H9 (cell line): ENCODE measurements at regions not wholly inside any gene's neighbourhood (a gene's known extent, or its start where the extent isn't known, plus 50 kb on each side); places are given as distances from the start of the nearest gene placed in this dataset.

Source experiments
- DNase-seq: peaks from one replicate; pipeline ENCODE4 v3.0.0-alpha.2; 2017
- H2AFZ ChIP-seq: one replicate; pipeline ENCODE4 v1.6.1; 2013; ENCODE audit warnings: mild to moderate bottlenecking, low read length, control low read depth, moderate library complexity
- H2AK5ac ChIP-seq: 2 replicates; pipeline ENCODE4 v1.6.1; 2013; ENCODE audit warnings: low read length, control low read depth, mixed read lengths; ENCODE audit not compliant: insufficient read length
- H2BK120ac ChIP-seq: one replicate; pipeline ENCODE4 v1.6.1; 2013; ENCODE audit warnings: low read depth, mild to moderate bottlenecking, low read length, control low read depth, inconsistent platforms; ENCODE audit not compliant: poor library complexity, severe bottlenecking
- H2BK12ac ChIP-seq: 2 replicates; pipeline ENCODE4 v1.6.1; 2013; ENCODE audit warnings: low read length, control low read depth, mixed read lengths, low read depth; ENCODE audit not compliant: insufficient read length
- H2BK15ac ChIP-seq: 2 replicates; pipeline ENCODE4 v1.6.1; 2013; ENCODE audit warnings: low read depth, low read length, control low read depth
- H2BK20ac ChIP-seq: one replicate; pipeline ENCODE4 v1.6.1; 2013; ENCODE audit warnings: low read depth, mild to moderate bottlenecking, low read length, control low read depth, inconsistent platforms; ENCODE audit not compliant: poor library complexity, severe bottlenecking
- H2BK5ac ChIP-seq: 2 replicates; pipeline ENCODE4 v1.6.1; 2013; ENCODE audit warnings: low read length, control low read depth, mixed read lengths; ENCODE audit not compliant: insufficient read length
- H3K14ac ChIP-seq: 2 replicates; pipeline ENCODE4 v1.6.1; 2013; ENCODE audit warnings: low read length, control low read depth; ENCODE audit not compliant: insufficient read depth
- H3K18ac ChIP-seq: 2 replicates; pipeline ENCODE4 v1.6.1; 2013; ENCODE audit warnings: low read depth, mild to moderate bottlenecking, mixed read lengths, low read length, control low read depth; ENCODE audit not compliant: insufficient read length
- H3K23ac ChIP-seq: 2 replicates; pipeline ENCODE4 v1.6.1; 2013; ENCODE audit warnings: low read length, control low read depth, mixed read lengths, low read depth; ENCODE audit not compliant: insufficient read length
- H3K23me2 ChIP-seq: 2 replicates; pipeline ENCODE4 v1.6.1; 2013; ENCODE audit warnings: low read depth, mild to moderate bottlenecking, mixed read lengths, low read length, control low read depth; ENCODE audit not compliant: insufficient read length, poor library complexity, severe bottlenecking
- H3K27ac ChIP-seq: 2 replicates; pipeline ENCODE4 v1.5.1; 2013; ENCODE audit warnings: low read length, control low read depth, mixed read lengths, low read depth; ENCODE audit not compliant: insufficient read length
- H3K27me3 ChIP-seq: 2 replicates; pipeline ENCODE4 v1.6.1; 2013; ENCODE audit warnings: low read length, control low read depth, inconsistent platforms; ENCODE audit not compliant: insufficient read depth
- H3K4ac ChIP-seq: 2 replicates; pipeline ENCODE4 v1.6.1; 2013; ENCODE audit warnings: low read depth, mild to moderate bottlenecking, control low read depth, inconsistent platforms, low read length, moderate library complexity
- H3K4me1 ChIP-seq: 2 replicates; pipeline ENCODE4 v1.6.1; 2013; ENCODE audit warnings: low read length, control low read depth, inconsistent platforms; ENCODE audit not compliant: insufficient read depth
- H3K4me2 ChIP-seq: 2 replicates; pipeline ENCODE4 v1.6.1; 2013; ENCODE audit warnings: low read length, control low read depth, mixed read lengths; ENCODE audit not compliant: insufficient read length, insufficient read depth
- H3K56ac ChIP-seq: 2 replicates; pipeline ENCODE4 v1.6.1; 2013; ENCODE audit warnings: low read depth, mild to moderate bottlenecking, mixed read lengths, low read length, control low read depth; ENCODE audit not compliant: insufficient read length
- H3K79me1 ChIP-seq: 2 replicates; pipeline ENCODE4 v1.6.1; 2013; ENCODE audit warnings: low read depth, mild to moderate bottlenecking, moderate library complexity, low read length, control low read depth, inconsistent platforms; ENCODE audit not compliant: insufficient read depth, poor library complexity, severe bottlenecking
- H3K79me2 ChIP-seq: 2 replicates; pipeline ENCODE4 v1.6.1; 2013; ENCODE audit warnings: low read length, control low read depth, inconsistent platforms; ENCODE audit not compliant: insufficient read depth
- H3K9ac ChIP-seq: 2 replicates; pipeline ENCODE4 v1.6.1; 2013; ENCODE audit warnings: low read length, control low read depth, mixed read lengths; ENCODE audit not compliant: insufficient read length; ENCODE audit errors: extremely low read depth
- H3K9me3 ChIP-seq: one replicate; pipeline ENCODE4 v1.6.1; 2013; ENCODE audit warnings: low read depth, low read length, inconsistent platforms; ENCODE audit not compliant: control insufficient read depth
- H3T11ph ChIP-seq: one replicate; pipeline ENCODE4 v1.6.1; 2013; ENCODE audit warnings: mild to moderate bottlenecking, low read length, control low read depth, inconsistent platforms
- H4K20me1 ChIP-seq: one replicate; pipeline ENCODE4 v1.6.1; 2013; ENCODE audit not compliant: control insufficient read depth, insufficient read length, insufficient read depth
- H4K5ac ChIP-seq: 2 replicates; pipeline ENCODE4 v1.6.1; 2013; ENCODE audit warnings: low read depth, mild to moderate bottlenecking, mixed read lengths, low read length, control low read depth; ENCODE audit not compliant: insufficient read length
- H4K8ac ChIP-seq: replicated peaks from 2 replicates; pipeline ENCODE4 v1.6.1; 2013; ENCODE audit warnings: low read length, control low read depth, mixed read lengths, low read depth; ENCODE audit not compliant: insufficient read length
- H4K91ac ChIP-seq: 2 replicates; pipeline ENCODE4 v1.6.1; 2013; ENCODE audit warnings: low read depth, mild to moderate bottlenecking, moderate library complexity, mixed read lengths, low read length, control low read depth; ENCODE audit not compliant: insufficient read length
- H3K27ac Mint-ChIP-seq, 3 experiments: 2 replicates in 2 of 3; 3 replicates in 1 of 3; pipeline ENCODE4 v1.8.0; 2020 to 2021; ENCODE audit warnings: mixed read lengths in 3 of 3, mild to moderate bottlenecking in 1 of 3, moderate library complexity in 1 of 3
- H3K27me3 Mint-ChIP-seq: 2 replicates; pipeline ENCODE4 v1.8.0; 2021; ENCODE audit warnings: low read depth, mild to moderate bottlenecking, moderate library complexity, mixed read lengths
- H3K36me3 Mint-ChIP-seq, 3 experiments: 2 replicates in 2 of 3; 3 replicates in 1 of 3; pipeline ENCODE4 v1.8.0; 2020 to 2021; ENCODE audit warnings: low read depth in 3 of 3, mixed read lengths in 3 of 3; ENCODE audit not compliant: insufficient read depth in 1 of 3
- H3K4me1 Mint-ChIP-seq, 2 experiments: 2 replicates each; pipeline ENCODE4 v1.8.0; 2020; ENCODE audit warnings: mixed read lengths in 2 of 2
- H3K4me3 Mint-ChIP-seq, 2 experiments: 2 replicates in 1 of 2; 3 replicates in 1 of 2; pipeline ENCODE4 v1.8.0; 2020 to 2021; ENCODE audit warnings: mild to moderate bottlenecking in 2 of 2, mixed read lengths in 2 of 2, moderate library complexity in 1 of 2
- H3K9me3 Mint-ChIP-seq, 2 experiments: 2 replicates in 1 of 2; 3 replicates in 1 of 2; pipeline ENCODE4 v1.8.0; 2020; ENCODE audit warnings: mild to moderate bottlenecking in 2 of 2, mixed read lengths in 2 of 2, moderate library complexity in 1 of 2
- WGBS: extraction: QIAGEN DNeasy Blood & Tissue Kit; methylation state at CpG from one replicate; pipeline ENCODE4 v1.1.7; 2013; ENCODE audit warnings: missing lambda C conversion rate, low lambda C conversion rate, mixed read lengths; ENCODE audit not compliant: insufficient read length; ENCODE audit errors: extremely low coverage; 5-methylcytosine and 5-hydroxymethylcytosine counted together
- TF ChIP-seq, protein P1 (sequence below): fragments of 200-600 bp; sonication (generic); conservative IDR thresholded peaks from 3 replicates; pipeline ENCODE4 v1.8.0; 2021; ENCODE audit warnings: antibody characterized with exemption, mild to moderate bottlenecking

- H3K79me2 ChIP-seq: no peaks in the 10 kb centered on the region
- no peak overlapping the region for H4K8ac ChIP-seq
- no peak overlapping the region for H2BK12ac ChIP-seq
- H3K27ac Mint-ChIP-seq: no peak overlapping the region
- H3K9ac ChIP-seq: no peak overlapping the region
- H3K4me2 ChIP-seq: no peak overlapping the region
- no peaks in the 10 kb centered on the region for H3K9me3 ChIP-seq
- H4K91ac ChIP-seq: no peak overlapping the region
- H2BK15ac ChIP-seq: no peak overlapping the region
- H4K5ac ChIP-seq: no peak overlapping the region
- H3K4me1 ChIP-seq: no peaks in the 10 kb centered on the region; the same call in 1 of the 2 replicates
- no peak overlapping the region for H3T11ph ChIP-seq
- no peaks in the 10 kb centered on the region for H3K36me3 Mint-ChIP-seq
- no peaks in the 10 kb centered on the region for H3K9me3 Mint-ChIP-seq
- DNase-seq: no peak
- H3K56ac ChIP-seq: no peak overlapping the region
- WGBS: no CpG with 5 or more reads among the region's 2 CpGs
- no peaks in the 10 kb centered on the region for H3K27me3 Mint-ChIP-seq
- TF ChIP-seq, protein P1, sequence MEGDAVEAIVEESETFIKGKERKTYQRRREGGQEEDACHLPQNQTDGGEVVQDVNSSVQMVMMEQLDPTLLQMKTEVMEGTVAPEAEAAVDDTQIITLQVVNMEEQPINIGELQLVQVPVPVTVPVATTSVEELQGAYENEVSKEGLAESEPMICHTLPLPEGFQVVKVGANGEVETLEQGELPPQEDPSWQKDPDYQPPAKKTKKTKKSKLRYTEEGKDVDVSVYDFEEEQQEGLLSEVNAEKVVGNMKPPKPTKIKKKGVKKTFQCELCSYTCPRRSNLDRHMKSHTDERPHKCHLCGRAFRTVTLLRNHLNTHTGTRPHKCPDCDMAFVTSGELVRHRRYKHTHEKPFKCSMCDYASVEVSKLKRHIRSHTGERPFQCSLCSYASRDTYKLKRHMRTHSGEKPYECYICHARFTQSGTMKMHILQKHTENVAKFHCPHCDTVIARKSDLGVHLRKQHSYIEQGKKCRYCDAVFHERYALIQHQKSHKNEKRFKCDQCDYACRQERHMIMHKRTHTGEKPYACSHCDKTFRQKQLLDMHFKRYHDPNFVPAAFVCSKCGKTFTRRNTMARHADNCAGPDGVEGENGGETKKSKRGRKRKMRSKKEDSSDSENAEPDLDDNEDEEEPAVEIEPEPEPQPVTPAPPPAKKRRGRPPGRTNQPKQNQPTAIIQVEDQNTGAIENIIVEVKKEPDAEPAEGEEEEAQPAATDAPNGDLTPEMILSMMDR: no peak
- no peak overlapping the region for H3K27ac ChIP-seq
- H4K20me1 ChIP-seq: no peaks in the 10 kb centered on the region
- H3K18ac ChIP-seq: no peak overlapping the region
- H3K14ac ChIP-seq: no peak overlapping the region
- no peak overlapping the region for H3K23ac ChIP-seq
- no peak overlapping the region for H2BK20ac ChIP-seq
- H3K23me2 ChIP-seq: no peaks in the 10 kb centered on the region
- H2BK5ac ChIP-seq: no peak overlapping the region
- no peak overlapping the region for H2BK120ac ChIP-seq
- H3K4me1 Mint-ChIP-seq: peaks cover 4 to 6% of the 10 kb centered on the region in 2 experiments
- H3K4me3 Mint-ChIP-seq: no peak overlapping the region
- H2AK5ac ChIP-seq: no peak overlapping the region
- no peak overlapping the region for H2AFZ ChIP-seq
- no peaks in the 10 kb centered on the region for H3K27me3 ChIP-seq
- H3K4ac ChIP-seq: no peak overlapping the region
- no peaks in the 10 kb centered on the region for H3K79me1 ChIP-seq
These were observed 162.7 kb upstream of the MARCKS start for GRCh38 chr6:113694278-113695077.
